Renal cortical epithelial cell (primary cell): ENCODE measurements at regions not wholly inside any gene's neighbourhood (a gene's known extent, or its start where the extent isn't known, plus 50 kb on each side); places are given as distances from the start of the nearest gene placed in this dataset.
A peak's percentile ranks its signal among the peaks of the same experiment; 100 is the strongest.
"Not testable (repeated sequence)": the region's sequence is repeated elsewhere in the genome, so short reads cannot be mapped to it uniquely, and the experiment has no call there.

Experiments
- DNase-seq: peaks from one replicate; pipeline ENCODE4 v3.0.0-alpha.2; 2011; ENCODE audit warnings: low read depth

DNA sequence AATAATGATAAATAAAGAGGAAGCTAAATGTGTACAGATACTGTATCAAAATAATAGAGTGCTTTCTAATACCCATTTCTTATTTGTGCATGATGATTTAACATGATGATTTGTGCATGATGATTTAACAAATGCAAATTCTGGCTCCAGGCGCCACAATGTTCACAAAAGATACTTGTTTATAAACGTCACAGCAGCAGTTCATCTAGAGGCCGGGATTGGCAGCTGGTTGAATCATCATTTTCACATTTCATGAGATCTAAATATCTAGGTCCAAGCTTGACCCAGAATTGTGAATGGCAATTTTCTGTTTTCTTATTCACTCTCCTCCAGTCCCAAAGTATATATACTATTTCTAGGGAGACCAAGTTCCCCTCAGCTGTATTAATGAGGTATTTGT is 322.0 kb downstream of the SUCLG1 start:
- DNase-seq = no peak

DNA sequence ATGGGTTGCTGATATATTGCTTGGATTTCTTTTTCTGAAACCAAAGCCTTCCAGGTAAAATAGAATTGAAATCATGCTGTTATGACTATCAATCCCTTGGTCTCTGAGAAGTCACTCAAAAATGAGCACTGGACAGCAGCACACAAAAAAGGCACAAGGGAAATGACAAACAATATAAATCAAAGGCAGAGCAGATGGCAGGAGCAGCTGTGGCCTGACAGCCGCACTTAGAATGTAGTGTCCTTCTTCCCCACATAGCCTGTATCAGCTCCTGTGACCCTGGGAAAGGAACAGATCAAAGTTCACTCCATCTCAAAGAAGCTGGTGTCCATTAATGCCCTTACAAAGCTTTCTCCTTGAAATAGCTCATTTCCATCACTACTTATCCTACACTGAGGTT is 326.7 kb downstream of the SUCLG1 start:
- DNase-seq = no peak

- no peak for DNase-seq
Measured at GRCh38 chr2:84131278-84131830, 327.7 kb downstream of the SUCLG1 start.

- no peak for DNase-seq
Measured at GRCh38 chr2:84129018-84129417, 330.1 kb downstream of the SUCLG1 start.

DNA sequence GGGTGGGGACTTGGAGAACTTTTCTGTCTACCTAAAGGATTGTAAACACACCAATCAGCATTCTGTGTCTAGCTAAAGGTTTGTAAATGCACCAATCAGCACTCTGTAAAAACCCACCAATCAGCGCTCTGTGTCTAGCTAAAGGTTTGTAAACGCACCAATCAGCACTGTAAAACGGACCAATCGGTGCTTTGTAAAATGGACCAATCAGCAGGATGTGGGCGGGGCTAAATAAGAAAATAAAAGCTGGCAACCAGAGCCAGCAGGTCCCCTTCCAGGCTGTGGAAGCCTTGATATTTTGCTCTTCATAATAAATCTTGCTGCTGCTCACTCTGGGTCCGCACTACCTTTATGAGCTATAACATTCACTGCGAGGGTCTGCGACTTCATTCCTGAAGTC is 331.3 kb downstream of the SUCLG1 start:
- not testable (repeated sequence) for DNase-seq

- no peak for DNase-seq
Measured at GRCh38 chr2:84126530-84126929, 332.6 kb downstream of the SUCLG1 start.

DNA sequence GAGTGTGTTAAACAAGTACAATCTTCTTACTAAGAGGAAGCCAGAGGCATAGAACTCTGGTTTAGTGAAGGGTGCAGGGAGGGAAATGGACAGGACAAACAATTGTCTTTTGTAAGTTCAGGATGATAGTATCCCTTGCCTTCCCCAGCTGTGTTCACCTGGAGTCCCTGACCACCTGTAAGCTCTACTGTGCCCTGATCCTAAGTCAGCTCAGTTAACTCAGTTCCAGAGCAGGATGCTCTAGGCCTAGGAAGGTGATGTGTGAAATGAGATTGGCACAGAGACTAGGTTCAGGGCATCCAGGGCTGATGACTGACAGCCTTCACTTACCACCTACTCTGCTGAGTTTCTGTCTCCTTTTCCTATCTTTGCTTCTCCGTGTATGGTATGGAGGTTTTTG is 333.0 kb downstream of the SUCLG1 start:
- DNase-seq = no peak

- no peak for DNase-seq
Measured at GRCh38 chr2:84116143-84116542, 342.9 kb downstream of the SUCLG1 start.

- no peak for DNase-seq
Measured at GRCh38 chr2:84115173-84115857, 343.8 kb downstream of the SUCLG1 start.

- not testable (repeated sequence) for DNase-seq
Measured at GRCh38 chr2:84103816-84104527, 355.1 kb downstream of the SUCLG1 start.

GRCh38 chr2:84102274-84102673 is 356.8 kb downstream of the SUCLG1 start:
- DNase-seq = no peak

DNA sequence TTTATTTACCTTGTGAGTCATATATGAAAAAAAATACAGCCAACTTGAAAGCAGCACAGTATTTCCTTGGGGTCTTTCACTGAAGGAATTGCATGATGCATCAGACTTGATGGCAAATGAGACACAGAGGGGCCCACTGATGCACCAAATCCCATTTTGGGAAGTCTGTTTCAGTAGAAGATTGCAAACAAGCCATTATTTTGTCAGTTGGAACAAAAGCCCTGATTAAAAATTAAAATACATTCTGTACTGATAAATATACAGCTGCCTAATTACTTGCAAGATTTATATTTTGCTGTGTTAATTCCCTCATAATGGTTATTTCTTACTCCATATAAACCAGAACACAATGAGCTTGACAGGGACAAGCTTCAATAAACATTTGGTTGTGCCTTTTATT is 370.4 kb downstream of the SUCLG1 start:
- DNase-seq = no peak

DNA sequence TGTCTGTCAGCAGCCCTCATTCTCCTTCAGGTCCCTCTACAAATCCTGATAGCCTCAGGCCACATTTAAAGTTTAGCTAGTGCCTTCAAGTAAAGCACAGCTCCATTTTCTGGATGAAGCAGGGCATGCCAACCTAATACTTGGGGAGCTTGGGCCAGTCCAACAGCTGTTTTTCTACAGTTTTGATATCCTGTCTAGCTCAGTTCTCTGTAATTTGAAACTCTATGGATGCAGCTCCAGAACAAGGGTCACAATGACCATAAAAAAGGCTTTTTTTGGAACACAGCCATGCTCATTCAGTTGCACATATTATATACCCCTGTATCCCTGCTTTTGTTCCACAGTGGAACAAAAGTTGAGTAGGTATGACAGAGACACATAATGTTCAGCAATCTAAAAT is 373.5 kb downstream of the SUCLG1 start:
- no peak for DNase-seq

DNA sequence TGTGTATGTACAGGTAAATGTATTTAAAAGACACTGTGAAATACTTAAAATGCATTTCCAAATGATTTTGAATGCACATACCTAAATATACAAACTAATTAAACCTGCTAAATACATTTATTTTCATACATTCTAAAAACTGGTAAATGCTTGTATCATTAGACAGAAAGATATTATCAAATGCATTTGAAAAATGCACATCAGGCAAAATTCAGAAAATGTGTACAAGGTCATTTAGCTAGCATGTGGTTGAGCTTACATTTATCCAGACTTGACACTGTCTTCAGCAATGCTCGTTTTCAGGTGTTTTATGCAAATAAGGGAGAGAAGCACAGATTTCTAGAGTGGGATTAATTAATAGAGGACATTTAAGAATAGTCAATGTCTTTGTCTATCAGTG is 374.2 kb downstream of the SUCLG1 start:
- no peak for DNase-seq

DNA sequence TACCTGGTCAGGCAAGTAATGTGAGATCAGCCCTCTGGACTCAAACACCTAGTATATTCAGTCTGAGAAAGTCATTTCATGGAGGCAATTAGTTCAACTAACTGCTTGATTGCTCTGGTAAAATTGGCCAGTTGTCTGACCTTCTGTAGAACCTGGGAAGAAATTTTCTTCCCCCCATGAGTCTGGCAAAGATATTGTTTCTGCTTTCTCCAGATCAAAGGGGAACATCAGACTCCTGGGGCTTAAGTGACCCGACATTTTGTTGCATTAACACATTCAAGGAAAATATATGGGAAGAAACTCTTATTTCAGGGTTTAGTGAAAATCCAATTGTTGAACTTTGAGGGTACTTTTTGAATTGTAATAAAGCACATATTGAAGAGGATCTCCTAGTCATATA is 375.1 kb downstream of the SUCLG1 start:
- no peak for DNase-seq

DNA sequence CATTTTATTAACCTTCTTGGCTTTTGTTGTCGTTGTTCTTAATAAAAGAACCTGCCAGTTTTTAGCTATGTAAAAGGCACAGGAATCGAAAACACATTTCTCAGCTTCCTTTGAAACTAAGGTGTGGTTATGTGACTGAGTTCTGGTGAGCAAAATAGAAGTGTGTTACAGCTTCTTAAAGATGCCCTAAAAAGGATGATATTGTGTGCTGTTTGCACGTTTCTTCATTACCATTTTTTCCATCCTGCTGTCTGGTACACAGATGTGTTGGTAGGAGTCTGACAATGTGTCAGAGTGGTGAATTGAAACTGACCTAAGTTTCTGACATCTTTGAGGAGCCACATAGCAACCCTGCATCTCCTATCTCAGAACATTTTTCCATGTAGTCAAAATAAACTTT is 380.6 kb downstream of the SUCLG1 start:
- DNase-seq = no peak

GRCh38 chr2:84077496-84077895 is 381.6 kb downstream of the SUCLG1 start:
- DNase-seq = peak; percentile 2

GRCh38 chr2:84071050-84071449 is 388.0 kb downstream of the SUCLG1 start:
- DNase-seq = no peak

DNA sequence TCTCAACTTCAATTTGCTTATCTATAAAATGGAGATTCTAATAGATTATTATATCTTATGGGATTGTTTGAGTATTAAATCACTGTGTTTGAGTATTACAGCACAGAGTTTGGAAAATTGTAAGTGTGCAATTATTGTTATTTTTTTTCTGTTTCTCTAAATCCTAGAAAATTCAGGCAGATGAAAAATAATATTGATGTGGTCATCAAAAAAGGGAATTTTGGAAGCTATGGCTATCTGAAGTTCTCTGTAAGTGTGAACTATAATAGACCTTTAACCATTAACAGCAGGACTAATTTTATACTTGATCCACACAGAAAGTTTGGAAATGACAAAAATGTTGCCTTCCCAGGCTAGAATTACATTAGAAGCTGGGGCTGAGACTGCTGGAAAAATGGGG is 393.2 kb downstream of the SUCLG1 start:
- DNase-seq = no peak

- DNase-seq = no peak
Measured at GRCh38 chr2:84057917-84058560, 401.0 kb downstream of the SUCLG1 start.

- no peak for DNase-seq
Measured at GRCh38 chr2:84055816-84056215, 403.3 kb downstream of the SUCLG1 start.

DNA sequence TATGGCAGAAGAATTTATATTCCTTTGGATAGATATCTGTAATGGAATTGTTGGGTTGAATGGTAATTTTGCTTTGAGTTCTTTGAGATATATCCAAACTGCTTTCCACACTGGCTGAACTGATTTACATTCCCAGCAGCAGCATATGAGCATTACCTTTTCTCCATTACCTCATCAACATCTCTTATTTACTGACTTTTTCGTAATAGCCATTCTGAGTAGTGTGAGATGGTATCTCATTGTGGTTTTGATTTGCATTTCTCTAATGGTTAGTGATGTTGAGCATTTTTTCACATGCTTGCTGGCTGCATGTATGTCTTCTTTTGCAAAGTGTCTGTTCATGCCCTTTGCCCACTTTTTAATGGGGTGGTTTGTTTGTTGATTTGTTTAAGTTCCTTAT is 404.5 kb downstream of the SUCLG1 start:
- not testable (repeated sequence) for DNase-seq

- DNase-seq = no peak
Measured at GRCh38 chr2:84052913-84053312, 406.2 kb downstream of the SUCLG1 start.
